AG09309 (cell line): ENCODE measurements at regions not wholly inside any gene's neighbourhood (a gene's known extent, or its start where the extent isn't known, plus 50 kb on each side); places are given as distances from the start of the nearest gene placed in this dataset.

ENCODE experiments used
- DNase-seq: peaks from one replicate; pipeline ENCODE4 v3.0.0-alpha.2; 2010; ENCODE audit warnings: low read depth
- H3K4me3 ChIP-seq: 2 replicates; pipeline ENCODE4 v1.5.1; 2011; ENCODE audit warnings: mild to moderate bottlenecking, low read depth, low read length, moderate library complexity; ENCODE audit not compliant: control insufficient read depth
- TF ChIP-seq, protein P1 (sequence below): IDR thresholded peaks from 2 replicates; pipeline ENCODE4 v1.5.1; 2011; ENCODE audit warnings: mild to moderate bottlenecking, low read depth, low read length, inconsistent platforms; ENCODE audit not compliant: insufficient read depth, control insufficient read depth; ENCODE audit errors: missing control alignments

DNA sequence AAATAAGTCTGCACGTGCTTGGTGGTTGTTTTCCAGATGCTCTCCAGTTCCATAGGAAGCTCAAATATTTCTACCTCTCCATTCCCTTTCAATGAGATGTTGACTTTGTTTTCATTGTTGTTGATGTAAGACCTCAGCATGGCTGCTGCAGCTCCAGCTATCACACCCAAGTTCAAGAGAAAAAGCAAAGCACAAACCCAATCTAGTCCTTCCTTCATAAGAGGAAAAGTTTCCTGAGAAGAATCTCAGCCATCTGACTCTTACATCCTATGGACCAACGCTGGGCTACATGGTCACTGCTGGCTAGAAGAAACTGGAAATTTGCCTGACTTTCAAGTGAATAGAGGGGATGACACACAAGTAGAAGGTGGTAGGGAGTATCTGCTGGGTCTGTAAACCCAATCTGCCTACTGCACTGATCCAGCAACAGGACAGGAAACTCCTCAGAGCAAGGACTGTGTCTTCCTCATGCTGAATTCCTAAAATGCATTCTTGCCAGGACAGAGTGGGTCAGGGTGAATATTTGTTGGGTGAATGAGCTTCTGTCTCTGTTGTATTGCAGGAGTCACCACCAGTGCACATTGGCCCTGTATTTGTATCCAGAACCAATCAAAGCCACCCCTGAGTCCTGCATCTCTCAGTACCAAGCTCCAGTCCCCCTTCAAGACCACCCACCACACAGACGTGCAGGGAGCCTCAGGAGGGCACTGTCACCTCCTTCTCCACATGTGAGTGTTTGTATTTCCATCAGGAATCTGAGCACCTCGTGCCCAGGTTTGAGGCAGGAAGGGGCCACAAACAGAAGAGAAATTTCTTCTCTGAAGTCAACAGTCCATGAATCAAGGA, 118.0 kb upstream of the IGLL5 start:
- H3K4me3 ChIP-seq = no peak overlapping the region
- DNase-seq = no peak
- TF ChIP-seq, protein P1, sequence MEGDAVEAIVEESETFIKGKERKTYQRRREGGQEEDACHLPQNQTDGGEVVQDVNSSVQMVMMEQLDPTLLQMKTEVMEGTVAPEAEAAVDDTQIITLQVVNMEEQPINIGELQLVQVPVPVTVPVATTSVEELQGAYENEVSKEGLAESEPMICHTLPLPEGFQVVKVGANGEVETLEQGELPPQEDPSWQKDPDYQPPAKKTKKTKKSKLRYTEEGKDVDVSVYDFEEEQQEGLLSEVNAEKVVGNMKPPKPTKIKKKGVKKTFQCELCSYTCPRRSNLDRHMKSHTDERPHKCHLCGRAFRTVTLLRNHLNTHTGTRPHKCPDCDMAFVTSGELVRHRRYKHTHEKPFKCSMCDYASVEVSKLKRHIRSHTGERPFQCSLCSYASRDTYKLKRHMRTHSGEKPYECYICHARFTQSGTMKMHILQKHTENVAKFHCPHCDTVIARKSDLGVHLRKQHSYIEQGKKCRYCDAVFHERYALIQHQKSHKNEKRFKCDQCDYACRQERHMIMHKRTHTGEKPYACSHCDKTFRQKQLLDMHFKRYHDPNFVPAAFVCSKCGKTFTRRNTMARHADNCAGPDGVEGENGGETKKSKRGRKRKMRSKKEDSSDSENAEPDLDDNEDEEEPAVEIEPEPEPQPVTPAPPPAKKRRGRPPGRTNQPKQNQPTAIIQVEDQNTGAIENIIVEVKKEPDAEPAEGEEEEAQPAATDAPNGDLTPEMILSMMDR = no peak

DNA sequence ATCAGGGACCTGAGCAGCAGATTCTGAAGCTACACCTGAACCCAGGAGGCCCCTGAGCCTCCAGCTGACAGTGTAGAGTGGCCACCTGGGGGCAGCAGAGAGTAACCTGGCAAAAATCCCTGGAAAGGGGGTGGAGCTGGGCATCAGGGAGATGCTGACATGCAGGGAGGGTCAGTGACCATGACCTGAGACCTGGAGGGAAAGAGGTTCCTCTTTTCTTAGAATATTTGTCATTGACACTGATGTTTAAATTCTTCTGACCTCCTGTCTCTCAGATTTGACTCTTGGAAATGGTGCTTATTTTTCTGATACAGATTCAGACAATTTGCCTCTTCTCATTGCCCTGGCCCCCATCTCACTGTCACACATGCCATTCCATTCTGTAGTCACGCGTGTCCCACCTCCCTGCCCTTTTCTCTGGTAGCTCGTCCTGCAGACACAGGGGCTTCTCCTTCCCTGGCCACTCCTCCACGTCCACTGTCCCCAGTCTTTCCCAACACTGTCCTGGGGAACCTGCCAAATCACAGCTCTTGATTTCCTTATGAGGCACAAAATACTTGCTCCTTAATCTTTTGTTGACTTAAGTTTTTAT, 117.2 kb upstream of the IGLL5 start:
- no peak overlapping the region for H3K4me3 ChIP-seq
- DNase-seq = no peak
- TF ChIP-seq, protein P1 = peak; percentile 74

GRCh38 chr22:22770881-22771280, 116.7 kb upstream of the IGLL5 start:
- no peak overlapping the region for H3K4me3 ChIP-seq
- no peak for DNase-seq
- TF ChIP-seq, protein P1 = no peak

GRCh38 chr22:22771696-22772377, 115.8 kb upstream of the IGLL5 start:
- no peak overlapping the region for H3K4me3 ChIP-seq
- TF ChIP-seq, protein P1 = no peak
- DNase-seq = no peak

- TF ChIP-seq, protein P1 = no peak
- no peak for DNase-seq
- H3K4me3 ChIP-seq = no peak overlapping the region
Observed at GRCh38 chr22:22772396-22772795, 115.2 kb upstream of the IGLL5 start.

- TF ChIP-seq, protein P1 = no peak
- DNase-seq = no peak
- no peak overlapping the region for H3K4me3 ChIP-seq
Observed at GRCh38 chr22:22772883-22773282, 114.7 kb upstream of the IGLL5 start.
